Ovary (tissue), 3 donors: ENCODE measurements at regions not wholly inside any gene's neighbourhood (a gene's known extent, or its start where the extent isn't known, plus 50 kb on each side); places are given as distances from the start of the nearest gene placed in this dataset.

Experiments
- EP300 ChIP-seq: sonication (generic); formaldehyde crosslinking; IDR thresholded peaks from one replicate; pipeline ENCODE4 v1.6.1; 2017; ENCODE audit warnings: antibody characterized with exemption
- POLR2A ChIP-seq: fragments of 450-650 bp; IDR thresholded peaks from one replicate; pipeline ENCODE4 v1.6.1; 2017; ENCODE audit warnings: antibody characterized with exemption, mild to moderate bottlenecking, moderate library complexity
- TF ChIP-seq, protein P1 (sequence below), 3 donors: fragments of 450-650 bp in 2 of 3; fragments of 200-600 bp in 1 of 3; IDR thresholded peaks; one replicate each; pipeline versions ENCODE4 v1.5.1 to v1.8.0; 2016 to 2022; ENCODE audit warnings: antibody characterized with exemption in 3 of 3, mild to moderate bottlenecking in 1 of 3
- donor health status: DM: no; HTN: no; CAD: no.

DNA sequence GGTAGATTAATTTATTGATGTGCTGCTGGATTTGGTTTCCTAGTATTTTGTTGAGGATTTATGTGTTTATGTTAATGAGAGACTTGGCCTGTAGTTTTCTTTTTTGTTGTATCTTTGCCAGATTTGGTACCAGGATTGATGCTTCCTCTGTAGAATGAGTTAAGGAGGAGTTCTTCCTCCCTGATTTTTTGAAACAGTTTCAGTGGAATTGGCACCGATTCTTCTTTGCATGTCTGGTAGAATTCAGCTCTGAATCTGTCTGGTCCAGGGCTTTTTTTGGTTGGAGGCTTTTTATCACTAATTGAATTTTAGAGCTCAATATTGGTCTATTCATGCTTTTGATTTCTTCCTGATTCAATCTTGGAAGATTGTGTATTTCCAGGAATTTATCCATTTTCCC, 174.0 kb upstream of the NDST4 start:
- TF ChIP-seq, protein P1, sequence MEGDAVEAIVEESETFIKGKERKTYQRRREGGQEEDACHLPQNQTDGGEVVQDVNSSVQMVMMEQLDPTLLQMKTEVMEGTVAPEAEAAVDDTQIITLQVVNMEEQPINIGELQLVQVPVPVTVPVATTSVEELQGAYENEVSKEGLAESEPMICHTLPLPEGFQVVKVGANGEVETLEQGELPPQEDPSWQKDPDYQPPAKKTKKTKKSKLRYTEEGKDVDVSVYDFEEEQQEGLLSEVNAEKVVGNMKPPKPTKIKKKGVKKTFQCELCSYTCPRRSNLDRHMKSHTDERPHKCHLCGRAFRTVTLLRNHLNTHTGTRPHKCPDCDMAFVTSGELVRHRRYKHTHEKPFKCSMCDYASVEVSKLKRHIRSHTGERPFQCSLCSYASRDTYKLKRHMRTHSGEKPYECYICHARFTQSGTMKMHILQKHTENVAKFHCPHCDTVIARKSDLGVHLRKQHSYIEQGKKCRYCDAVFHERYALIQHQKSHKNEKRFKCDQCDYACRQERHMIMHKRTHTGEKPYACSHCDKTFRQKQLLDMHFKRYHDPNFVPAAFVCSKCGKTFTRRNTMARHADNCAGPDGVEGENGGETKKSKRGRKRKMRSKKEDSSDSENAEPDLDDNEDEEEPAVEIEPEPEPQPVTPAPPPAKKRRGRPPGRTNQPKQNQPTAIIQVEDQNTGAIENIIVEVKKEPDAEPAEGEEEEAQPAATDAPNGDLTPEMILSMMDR (IDR thresholded peaks at IDR 0.05): no peak
- TF ChIP-seq POLR2A: no peak
- no peak for TF ChIP-seq EP300
